NCI-H2081 (cell line): ENCODE measurements at regions not wholly inside any gene's neighbourhood (a gene's known extent, or its start where the extent isn't known, plus 50 kb on each side); places are given as distances from the start of the nearest gene placed in this dataset.

Source experiments
- DNase-seq, 2 experiments: peaks; one replicate each; lab custom pipeline; 2025; lab: John Stamatoyannopoulos, UW

DNA sequence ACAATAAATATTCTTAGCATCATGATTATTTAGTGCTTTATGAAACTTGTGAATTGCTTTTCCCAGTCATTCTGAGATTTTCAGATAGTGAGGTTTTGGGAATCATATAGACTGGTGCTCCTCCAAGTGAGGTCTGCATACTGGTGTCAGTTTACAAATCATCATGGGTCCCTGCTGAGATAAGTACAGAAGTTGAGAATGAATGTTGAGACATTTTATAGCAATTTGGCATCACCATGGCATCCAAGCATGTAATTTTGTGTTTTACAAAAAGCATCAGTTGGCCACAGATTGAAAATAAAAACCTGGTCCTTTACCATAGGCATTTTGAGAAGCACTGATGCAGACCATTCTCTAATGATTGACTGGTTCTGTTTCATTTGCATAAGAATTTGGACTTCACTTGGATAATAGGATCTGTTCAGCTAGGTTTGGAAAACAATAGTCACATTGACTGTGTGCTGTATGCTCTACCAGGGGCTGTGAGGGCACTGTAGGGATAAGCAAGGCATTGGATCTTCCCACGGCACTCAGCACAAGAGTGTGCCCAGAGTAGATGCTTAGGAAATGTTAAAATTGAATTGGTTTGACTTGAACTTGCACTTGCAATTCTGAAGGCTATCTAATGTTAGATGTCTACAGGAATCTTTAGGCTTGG lies 79.0 kb upstream of the JUN start:
- peak; percentile 20 to 71 for DNase-seq

DNA sequence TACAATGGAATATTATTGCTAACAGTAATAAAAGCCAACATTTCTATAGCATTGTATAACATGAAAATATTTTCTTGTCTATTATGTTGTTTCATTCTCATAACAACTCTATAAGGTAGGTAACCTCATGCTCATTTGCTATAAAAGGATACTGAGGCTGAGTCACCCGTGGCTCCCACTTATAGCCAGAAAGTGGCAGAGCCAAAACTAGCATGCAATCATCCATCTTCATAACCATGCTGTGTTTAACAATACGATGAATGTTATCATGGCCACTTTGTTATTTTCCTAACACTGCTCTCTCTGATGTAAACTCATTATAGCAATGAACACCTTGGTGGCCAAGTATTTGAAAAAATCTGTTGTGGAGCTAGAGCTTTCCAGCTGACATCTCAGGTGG lies 80.8 kb upstream of the JUN start:
- DNase-seq = peak; percentile 48 to 86

DNA sequence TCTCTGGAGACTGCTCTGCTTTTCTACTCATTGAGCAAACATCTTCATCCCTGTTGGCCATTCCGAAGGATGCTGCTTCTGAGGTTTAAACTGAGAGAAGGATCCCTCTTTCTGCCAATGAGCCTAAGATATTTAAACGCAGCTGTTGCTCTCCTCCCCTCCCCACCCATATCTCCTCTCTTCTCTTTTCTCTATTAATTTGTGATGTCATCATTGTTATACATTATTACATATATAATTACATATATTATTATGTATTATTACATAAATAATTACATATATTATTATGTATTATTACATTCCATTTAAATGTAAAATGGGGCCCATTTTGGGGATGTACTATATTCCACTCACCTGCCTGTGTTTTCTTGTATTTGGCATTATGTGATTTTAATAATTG lies 82.7 kb upstream of the JUN start:
- no peak for DNase-seq

DNA sequence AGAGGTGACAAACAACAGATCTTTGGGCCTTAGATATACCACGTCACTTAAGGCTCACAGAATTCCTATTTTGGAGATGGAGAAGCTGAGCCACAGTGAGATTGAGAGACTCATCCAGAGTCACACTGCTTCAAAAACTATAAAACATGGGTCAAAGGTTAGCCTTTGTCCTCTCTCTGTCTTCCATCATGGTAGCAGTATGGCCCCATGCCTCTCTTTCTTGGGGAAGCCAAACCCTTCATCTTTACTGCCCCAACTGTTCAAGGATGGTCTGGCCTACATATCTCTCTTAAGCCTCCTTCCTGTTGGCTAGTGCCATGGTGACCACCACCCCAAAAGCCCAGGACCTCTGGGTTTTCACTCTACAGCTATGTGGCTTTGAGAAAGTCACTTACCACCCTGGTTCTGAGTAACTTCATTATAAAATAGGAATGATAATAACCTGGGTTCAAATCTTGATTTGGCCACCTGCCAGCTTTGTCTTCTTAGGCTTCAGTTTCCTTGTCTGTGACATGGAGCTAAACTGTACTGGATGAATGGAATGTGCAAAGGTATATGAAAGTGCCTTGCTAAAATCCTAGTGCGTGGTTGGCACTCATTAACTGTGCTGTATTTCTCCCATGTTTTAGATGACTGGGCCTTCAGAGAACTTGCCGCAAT lies 85.9 kb upstream of the JUN start:
- DNase-seq = no peak

DNA sequence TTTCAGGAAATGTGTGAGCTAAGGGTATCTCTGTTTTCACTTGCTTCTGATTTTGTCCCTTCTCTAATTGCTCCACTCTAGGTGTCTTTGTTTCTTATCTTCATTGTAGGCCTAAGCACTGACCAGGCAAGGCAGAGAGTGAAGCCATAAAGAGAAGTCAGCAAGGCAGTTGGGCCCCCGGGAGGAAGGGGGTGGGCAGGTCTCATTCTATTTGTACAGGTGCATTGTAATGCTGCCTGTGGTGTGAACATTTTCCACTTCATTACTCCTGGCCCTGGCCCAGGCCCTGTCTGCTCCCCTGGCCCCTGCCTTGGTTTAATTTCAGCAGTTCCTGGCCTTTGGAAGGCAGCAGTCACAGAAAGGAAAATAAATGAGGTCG lies 86.4 kb upstream of the JUN start:
- DNase-seq = peak; percentile 92 to 97

DNA sequence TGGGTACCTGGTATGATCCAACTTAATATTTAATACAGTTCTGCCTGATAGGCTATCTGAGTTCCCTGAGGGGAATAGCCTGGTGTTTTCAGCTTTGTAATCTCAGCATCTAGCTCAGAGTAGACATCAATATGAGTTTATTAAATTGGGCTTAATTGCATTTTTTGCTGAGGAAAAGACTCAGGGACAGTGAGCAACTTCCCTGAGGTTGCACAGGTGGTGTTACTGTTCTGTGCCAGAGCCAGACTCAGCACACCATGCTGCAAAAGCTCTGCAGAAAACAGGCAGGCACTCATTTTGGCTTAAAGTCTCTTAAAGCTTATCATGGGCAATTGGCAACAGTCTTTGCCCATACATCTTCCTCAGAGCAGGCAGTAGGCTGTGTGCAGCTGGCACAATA lies 90.5 kb upstream of the JUN start:
- DNase-seq = peak in 1 of 2 experiments; percentile 31

DNA sequence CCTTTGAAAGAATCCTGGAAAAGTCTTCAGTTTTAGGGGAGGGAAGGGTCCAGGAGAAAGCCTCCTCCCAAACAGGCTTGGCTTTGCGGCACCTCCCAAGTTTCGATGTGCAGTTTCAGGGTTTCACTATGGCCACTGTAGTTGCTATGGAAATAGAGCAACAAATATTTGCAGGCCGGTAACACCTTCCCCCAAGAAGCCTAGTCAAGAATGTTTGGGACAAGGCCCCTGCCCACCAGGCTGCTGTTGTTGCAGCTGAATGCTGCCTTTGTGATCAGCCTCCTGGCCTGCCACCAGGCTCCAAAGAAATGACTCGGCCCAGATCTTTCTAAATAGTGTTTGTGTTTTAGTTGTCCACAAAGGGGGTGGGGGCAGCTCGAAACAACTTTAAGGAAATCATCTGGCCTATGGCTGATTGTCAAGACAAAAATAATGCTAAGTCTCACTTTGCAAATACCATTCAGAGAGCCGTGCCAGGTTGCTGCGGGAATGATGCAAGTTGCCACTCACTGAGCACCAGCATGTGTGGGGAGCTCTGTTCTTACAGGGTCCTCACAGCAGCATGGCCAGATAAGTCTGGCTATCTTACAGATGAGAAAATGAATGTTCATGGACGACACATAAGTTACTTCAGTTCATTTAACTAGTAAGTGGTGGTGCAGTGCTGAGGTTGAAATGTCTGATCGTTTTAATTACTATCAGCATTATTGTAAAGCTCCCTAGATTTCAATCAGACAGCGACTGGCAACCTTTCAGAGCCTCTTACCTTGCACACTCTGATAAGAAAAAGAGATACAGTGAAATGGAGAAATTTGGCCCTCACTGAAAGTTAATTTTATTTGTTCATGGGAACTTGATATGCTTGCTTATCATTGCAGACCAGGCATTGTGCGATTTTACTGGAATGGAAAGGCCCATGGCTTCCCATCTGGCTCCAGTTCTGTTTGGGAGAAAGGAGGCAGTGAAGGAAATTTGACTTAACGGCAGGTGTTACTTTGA lies 91.2 kb upstream of the JUN start:
- peak; percentile 49 to 89 for DNase-seq

DNA sequence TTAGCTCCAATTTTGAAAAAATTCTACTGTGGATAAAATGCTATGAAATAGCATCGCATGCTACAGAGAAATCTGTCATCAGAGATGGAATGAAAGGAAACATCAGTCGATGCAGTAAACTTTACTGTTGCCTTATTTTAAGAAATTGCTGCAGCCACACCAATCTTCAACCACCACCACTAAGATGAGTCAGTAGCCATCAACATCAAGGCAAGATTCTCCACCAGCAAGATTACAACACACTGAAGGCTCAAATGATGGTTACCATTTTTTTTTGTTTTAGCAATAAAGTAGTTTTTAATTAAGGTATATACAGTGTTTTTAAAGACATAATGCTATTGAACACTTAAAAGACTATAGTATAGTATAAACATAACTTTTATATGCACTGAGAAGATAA lies 95.6 kb upstream of the JUN start:
- DNase-seq = no peak

DNA sequence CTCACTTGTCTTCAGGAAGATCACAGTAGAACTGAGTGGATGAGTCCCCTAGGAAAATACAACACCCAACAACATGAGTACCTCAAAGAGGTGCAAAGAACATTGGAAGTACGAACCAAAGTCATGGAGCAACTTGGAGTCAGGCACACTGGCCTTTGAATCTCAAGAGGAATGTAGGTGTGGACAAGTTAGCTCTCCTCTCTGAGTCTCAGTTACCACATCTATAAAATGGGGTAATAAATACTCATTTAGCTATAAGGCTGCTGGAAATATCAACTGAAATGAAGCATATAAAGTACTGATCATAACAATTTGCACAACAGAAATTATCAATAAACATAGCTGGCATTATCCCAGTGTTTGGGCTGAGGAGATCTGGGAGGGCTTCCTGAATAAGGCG lies 96.7 kb upstream of the JUN start:
- DNase-seq = no peak

DNA sequence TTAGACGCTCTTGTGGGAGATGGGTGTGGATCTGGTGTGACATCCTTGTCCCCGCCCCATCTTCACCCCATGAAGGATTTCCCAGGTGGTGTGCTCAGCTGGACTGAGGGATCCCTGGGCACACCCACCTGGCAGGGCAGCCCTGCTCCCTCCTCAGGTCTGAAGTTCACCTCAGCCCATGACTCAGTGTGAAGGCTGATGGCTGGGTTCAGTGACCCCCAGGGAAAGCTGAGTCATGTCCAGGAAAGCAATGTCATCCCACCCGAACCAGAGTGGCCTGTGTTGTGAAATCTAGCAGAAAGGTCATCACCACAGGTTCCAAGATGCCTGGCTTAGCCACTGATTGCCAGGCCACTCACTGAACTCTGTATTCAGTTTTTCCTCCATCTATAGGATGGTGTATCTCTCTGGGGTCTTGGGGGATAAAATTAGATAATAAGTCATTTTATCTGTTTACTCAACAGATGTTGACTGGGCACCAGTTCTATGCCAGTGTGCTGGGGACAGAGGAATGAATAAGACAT lies 97.7 kb upstream of the JUN start:
- DNase-seq = no peak

DNA sequence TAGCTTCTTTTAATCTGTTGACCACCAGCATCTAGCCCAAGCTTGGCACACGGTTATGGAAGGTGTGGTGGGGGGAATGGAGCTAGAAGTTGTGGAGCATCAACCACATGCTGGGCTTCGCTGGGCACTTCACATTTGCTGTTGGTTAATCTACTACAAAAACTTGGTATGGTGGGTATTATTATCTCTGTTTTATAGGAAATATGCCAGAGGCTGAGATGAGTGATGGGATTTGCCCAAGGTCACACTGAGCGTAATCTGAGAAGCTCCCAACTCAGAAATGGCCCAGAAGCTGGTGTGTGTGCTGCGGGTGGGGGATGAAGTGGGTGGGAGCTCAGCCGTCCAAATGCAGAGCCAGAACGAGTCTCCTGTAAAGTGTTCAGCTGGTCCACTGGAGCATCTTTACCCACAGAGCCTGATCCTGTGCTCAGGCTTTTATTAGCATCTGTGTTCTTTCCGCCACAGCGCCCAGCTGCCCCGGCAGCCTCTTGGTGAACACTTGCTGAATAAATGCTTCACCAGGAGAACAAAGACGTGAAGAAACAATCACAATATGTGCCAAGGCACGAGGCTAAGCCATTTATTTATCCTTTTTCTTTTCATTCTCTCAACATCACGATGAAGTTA lies 98.6 kb upstream of the JUN start:
- no peak for DNase-seq

DNA sequence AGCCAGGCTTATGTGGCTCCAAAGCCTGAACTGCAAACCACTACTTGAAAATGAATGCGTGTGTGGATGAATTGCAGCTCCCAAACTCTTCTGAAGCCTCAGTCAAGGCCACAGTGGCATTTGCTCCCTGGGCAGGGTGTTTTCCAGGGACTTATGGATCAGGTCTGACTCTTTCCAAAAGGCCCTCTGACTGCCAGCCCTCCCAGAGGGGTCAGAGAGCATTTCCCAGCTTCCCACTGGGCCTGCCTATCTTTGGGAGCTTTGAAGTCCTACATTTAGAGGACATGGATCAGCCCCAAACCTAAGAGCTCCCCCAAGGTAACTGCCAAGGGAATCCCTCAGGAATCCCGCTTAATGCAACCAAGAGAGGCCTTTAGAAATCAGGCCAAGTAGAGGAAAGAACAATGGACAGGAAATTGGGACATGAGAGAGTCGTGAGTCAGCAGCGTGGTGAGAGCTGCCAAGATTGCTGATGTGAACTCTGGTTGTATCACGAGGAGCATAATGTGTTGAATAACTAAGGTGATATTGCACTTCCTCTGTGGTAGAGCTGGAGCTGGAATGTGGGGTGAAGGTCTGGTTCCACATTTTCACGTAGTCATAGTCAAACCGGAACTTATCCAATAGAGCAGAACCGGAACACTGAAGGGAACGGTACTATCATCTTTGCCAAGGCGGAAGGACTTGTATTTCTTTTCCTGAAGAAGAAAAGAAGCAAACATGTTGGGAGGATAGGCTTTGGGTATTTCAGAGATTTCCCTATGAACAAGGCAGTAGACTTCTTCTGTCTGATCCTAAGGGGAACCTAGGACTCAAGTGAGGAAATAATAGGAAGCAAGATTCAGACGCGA lies 99.4 kb upstream of the JUN start:
- peak in 1 of 2 experiments; percentile 54 for DNase-seq

DNA sequence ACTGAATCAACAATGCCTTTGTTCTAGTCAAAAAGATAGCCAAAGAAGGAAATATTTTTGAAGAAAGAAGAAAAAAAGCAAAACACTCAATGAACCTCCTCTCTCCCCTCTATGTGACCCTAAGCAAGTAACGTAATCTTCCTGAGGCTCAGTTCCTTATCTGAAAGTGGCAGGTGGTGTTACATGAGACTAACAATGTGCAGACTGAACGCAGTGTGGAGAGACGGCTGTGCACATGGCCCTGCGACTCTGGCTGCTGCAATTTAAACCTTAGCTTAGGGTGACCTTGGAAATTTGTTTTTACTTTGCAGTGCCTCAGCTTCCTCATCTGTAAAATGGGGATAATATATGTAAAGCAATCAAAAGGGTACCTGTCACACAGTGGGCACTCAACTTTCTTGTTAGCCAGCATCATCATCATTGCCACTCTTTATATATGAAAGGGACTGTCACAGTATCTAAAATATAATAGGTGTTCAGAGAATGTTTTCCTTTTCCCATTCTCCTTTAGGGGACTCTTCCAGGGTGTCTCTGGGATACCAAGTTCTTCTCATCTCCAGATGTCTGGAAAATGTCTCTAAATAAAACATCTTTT lies 100.1 kb upstream of the JUN start:
- no peak for DNase-seq

DNA sequence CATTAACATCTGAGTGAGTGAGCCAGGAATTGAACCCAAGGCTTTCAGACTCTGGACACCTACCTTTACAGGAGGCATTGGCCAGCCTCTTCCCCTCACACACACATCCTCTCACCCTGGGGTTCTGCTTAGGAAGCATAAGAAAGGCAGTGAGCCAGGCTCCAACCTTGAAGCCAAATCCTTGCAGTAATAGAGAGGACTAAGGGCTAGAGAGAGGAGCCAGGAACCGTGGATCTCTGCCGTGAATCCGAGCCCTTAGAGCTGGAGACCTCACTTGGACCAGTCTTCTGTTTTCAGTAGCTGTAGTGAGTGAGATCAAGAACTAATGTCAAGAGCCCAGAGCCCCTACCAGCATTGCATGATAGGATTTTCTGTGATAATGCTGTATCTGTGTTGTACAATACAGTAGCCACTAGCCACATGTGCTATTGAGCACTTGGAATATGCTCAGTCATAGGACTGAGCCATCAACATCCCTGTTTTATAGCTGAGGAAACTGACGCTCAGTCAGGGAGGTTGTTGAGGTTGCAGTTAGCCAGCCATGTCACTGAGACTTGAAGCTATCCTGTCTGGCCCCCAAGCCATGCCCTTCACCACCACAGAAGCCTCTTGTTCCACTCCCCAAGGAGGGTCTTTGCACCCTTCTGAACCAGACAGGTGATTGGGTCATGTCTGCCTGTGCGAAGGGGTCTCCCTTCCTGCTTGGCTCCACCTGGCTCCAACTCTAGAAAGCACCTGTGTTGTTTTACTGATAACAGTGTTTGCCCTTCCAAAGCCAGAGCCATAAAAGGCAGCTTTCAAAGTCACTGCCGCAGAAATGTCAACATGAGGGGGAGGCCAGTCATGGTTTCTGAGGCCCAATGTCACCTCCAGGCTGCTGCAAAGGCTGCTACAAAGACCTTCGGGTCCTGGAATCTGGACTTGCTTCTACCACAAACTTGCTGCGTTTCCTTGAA lies 101.1 kb upstream of the JUN start:
- DNase-seq = peak; percentile 42 to 82

DNA sequence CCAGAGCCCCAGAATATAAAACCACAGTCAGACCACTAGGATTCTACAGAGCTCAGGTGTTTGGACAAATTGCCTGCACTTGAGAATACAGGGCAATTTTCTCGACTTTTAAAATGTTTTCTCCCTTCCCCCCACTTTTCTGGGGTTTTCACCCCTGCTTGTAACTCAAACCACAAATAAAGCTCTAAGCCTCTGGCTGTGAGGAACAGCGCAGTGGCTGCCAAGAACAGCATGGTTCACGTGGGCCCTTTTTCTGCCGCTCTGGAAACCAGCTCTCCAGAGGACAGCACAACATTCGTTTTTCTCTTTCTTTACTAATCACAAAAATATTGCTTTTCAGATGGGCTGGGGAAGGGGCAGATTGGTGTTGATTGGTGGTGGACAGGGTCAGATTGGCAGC lies 102.2 kb upstream of the JUN start:
- peak; percentile 12 to 49 for DNase-seq

DNA sequence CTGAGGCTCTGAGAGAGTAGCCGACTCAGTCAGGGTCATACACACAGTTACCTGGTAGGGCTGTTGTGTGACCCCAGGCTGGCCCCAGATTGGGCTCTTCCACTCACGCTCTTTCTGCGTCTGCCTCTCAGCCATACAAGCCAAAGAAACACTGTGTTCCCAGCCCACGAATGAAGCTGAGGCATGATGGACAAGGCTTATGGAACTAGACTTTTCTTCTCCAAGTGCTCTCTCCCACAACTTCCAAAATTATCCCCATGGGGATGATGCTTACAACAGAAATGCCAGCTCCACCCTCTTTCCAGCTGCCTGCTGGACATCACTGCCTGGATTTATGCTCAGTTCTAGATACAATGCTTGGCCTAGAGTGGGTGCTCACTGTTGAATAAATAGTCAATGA lies 102.8 kb upstream of the JUN start:
- no peak for DNase-seq

DNA sequence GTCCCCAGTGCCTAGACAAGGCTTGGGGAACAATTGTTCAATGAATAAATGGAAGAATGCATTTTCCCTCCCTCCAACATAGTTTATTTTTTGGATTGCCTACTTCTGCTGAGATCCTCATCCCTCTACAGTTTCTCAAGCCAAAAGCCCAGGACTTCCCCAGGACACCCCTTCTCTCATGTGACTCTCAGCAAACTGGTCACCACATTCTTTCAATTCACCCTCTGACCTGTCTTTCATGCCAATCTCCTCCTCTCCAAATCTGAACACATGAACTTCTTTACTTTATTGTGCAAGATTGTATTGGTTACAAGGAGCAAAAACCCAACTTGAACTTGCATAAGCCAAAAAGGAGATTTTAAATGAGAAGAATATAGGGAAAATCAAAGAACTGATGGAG lies 103.2 kb upstream of the JUN start:
- no peak for DNase-seq

DNA sequence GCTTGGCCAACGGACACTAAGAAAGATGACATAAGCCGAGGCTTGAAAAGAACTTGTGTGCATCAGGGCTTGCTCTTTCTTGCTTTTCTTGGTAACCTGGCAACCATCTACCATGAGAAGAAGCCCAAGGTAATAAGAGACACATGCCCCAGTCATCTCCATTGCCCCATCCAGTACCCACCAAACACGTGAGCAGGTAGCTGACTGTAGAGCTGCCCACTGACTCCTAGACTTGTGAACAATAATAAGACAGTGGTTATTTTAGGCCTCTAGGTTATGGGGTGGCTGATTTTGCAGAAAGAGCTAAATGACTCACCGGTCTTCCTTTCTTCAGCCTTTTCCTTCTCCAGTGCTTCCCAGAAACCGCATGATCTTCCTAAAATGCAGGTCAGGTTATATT lies 105.0 kb upstream of the JUN start:
- DNase-seq = no peak

DNA sequence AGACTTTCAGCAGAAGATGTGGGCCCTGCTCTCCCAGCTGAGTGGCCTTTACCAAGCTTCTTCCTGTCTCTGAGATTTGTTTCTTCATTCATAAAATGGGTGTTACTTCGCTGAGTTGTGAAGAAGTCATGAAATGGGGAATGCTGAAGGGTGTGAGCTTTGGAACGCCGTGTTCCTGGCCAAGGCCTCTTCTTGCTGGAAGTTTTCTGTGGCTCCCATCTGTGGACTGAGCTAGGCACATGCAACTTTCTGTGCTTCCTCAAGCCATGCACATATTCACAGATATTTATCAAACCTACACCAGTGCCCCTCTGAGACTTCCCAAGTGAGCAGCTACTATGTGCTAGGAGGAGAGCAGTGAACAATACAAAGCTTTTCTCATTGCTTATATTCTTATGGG lies 106.3 kb upstream of the JUN start:
- no peak for DNase-seq

DNA sequence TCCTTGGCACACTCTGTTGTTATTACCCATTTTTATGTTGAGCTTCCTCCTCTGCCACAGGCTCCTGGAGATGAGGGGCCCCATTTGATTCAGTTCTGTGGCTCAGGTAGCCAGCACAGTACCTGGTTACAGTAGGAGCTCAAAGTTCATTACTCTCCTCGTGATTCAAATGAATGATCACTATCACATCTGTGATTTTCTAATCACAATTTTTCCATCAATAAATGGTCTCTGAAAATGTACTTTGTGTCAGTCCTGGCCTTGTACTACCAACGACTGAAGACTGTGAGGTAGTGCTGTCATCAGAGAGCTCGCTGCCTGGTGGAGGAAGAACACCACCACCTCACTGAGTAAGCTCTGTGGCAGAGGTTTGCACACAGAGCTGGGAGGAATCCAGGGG lies 106.8 kb upstream of the JUN start:
- no peak for DNase-seq
